Fibroblast of lung (primary cell): ENCODE measurements at regions not wholly inside any gene's neighbourhood (a gene's known extent, or its start where the extent isn't known, plus 50 kb on each side); places are given as distances from the start of the nearest gene placed in this dataset.

Source experiments
- DNase-seq, 2 donors: peaks; one replicate each; pipeline versions ENCODE4 v3.0.0 to v3.0.0-alpha.2; 2010; ENCODE audit warnings: low read depth in 2 of 2
- H2AFZ ChIP-seq: 2 replicates; pipeline ENCODE4 v1.5.1; 2012; ENCODE audit warnings: low read length, control low read depth, inconsistent platforms
- H3K27ac ChIP-seq: 2 replicates; pipeline ENCODE4 v1.5.1; 2011; ENCODE audit warnings: low read length, control low read depth; ENCODE audit not compliant: insufficient read depth
- H3K27me3 ChIP-seq: 2 replicates; pipeline ENCODE4 v1.5.1; 2011; ENCODE audit warnings: mild to moderate bottlenecking, low read length; ENCODE audit not compliant: control insufficient read depth, insufficient read depth
- H3K36me3 ChIP-seq: 2 replicates; pipeline ENCODE4 v1.5.1; 2011; ENCODE audit warnings: low read length; ENCODE audit not compliant: control insufficient read depth, insufficient read depth
- H3K4me1 ChIP-seq: 2 replicates; pipeline ENCODE4 v1.5.1; 2011; ENCODE audit warnings: low read length; ENCODE audit not compliant: control insufficient read depth, insufficient read depth; ENCODE audit errors: extremely low read depth
- H3K4me2 ChIP-seq: 2 replicates; pipeline ENCODE4 v1.5.1; 2011; ENCODE audit warnings: low read length, control low read depth; ENCODE audit not compliant: insufficient read depth; ENCODE audit errors: extremely low read depth
- H3K4me3 ChIP-seq, 4 experiments: fragments of 200-600 bp in 1 of 4; sonication (generic) in 1 of 4; replicated peaks in 1 of 4; 2 replicates each; pipeline ENCODE4 v1.5.1; 2011 to 2016; ENCODE audit warnings: low read length in 4 of 4, low read depth in 3 of 4, mild to moderate bottlenecking in 3 of 4, control low read depth in 2 of 4, inconsistent platforms in 1 of 4, mixed read lengths in 1 of 4; ENCODE audit not compliant: insufficient read depth in 1 of 4; ENCODE audit errors: control extremely low read depth in 1 of 4
- H3K79me2 ChIP-seq: 2 replicates; pipeline ENCODE4 v1.5.1; 2012; ENCODE audit warnings: mild to moderate bottlenecking, low read length, inconsistent platforms; ENCODE audit not compliant: control insufficient read depth, insufficient read depth
- H3K9ac ChIP-seq: 2 replicates; pipeline ENCODE4 v1.5.1; 2011; ENCODE audit warnings: mild to moderate bottlenecking, low read length, control low read depth; ENCODE audit not compliant: insufficient read depth
- H3K9me3 ChIP-seq: 2 replicates; pipeline ENCODE4 v1.5.1; 2012; ENCODE audit warnings: low read depth, low read length; ENCODE audit not compliant: control insufficient read depth, insufficient read depth
- H4K20me1 ChIP-seq: 2 replicates; pipeline ENCODE4 v1.5.1; 2011; ENCODE audit warnings: low read length; ENCODE audit not compliant: control insufficient read depth, insufficient read depth; ENCODE audit errors: extremely low read depth
- EZH2 ChIP-seq: IDR thresholded peaks from 2 replicates; pipeline ENCODE4 v1.5.1; 2012; ENCODE audit warnings: low read length, control low read depth, mild to moderate bottlenecking; ENCODE audit errors: missing control alignments
- TF ChIP-seq, protein P1 (sequence below), 2 donors: IDR thresholded peaks in 1 of 2; conservative IDR thresholded peaks in 1 of 2; 1 replicate in 1 of 2; 2 replicates in 1 of 2; pipeline ENCODE4 v1.5.1; 2011 to 2012; ENCODE audit warnings: low read length in 2 of 2, control low read depth in 1 of 2, inconsistent platforms in 1 of 2, low read depth in 1 of 2, mild to moderate bottlenecking in 1 of 2

DNA sequence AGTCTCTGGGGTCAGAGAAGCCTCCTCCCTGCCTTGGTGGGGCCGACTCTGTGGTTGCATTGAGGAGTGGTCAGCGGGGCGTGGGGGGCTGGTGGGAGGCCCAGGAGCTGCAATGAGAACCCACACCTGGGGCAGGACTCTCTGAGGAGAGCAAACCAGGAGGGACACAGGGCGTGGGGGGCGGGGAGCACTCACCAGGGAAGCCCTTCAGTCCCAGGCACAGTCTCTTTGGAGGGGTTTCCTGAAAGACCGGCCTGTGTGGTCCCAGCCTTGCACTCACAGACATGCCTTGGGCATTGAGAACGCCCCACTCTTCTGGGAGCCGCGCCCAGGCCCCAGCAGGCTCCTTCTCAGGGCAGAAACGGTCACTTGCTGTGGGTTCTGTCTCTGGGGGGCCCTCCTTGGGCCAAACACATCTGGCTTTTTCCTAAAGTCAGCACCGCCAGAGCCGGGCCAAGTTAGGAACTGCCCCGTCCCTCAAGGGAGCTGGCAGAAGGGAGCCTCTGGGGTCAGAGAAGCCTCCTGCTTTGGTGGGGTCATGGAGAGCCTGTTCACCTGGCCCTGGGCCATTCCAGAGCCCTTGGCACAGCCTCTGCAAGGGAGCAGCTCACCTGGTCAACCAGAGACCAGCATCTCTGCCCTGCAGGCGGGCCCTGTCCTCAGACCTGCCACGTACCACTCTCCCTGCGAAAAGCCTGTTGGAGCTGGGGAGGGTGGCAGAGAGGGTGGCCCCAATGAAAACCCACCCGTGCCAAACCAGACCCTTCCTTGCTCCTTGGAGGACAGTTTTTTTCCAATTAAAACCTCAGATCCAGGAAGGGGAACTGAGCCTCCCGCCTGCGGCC, 59.9 kb upstream of the TTC34 start:
- no peaks in the 10 kb centered on the region for H3K9me3 ChIP-seq
- H3K4me3 ChIP-seq: no peak overlapping the region
- no peak overlapping the region for H3K4me2 ChIP-seq
- no peaks in the 10 kb centered on the region for H3K79me2 ChIP-seq
- no peak for DNase-seq
- H3K9ac ChIP-seq: no peak overlapping the region
- TF ChIP-seq, protein P1, sequence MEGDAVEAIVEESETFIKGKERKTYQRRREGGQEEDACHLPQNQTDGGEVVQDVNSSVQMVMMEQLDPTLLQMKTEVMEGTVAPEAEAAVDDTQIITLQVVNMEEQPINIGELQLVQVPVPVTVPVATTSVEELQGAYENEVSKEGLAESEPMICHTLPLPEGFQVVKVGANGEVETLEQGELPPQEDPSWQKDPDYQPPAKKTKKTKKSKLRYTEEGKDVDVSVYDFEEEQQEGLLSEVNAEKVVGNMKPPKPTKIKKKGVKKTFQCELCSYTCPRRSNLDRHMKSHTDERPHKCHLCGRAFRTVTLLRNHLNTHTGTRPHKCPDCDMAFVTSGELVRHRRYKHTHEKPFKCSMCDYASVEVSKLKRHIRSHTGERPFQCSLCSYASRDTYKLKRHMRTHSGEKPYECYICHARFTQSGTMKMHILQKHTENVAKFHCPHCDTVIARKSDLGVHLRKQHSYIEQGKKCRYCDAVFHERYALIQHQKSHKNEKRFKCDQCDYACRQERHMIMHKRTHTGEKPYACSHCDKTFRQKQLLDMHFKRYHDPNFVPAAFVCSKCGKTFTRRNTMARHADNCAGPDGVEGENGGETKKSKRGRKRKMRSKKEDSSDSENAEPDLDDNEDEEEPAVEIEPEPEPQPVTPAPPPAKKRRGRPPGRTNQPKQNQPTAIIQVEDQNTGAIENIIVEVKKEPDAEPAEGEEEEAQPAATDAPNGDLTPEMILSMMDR (conservative IDR thresholded peaks at IDR 0.05 in 1 of 2, IDR thresholded peaks at IDR 0.05 in 1 of 2; ENCODE audit: low read depth in 1 of 2, low read length in 2 of 2): no peak
- no peak for TF ChIP-seq EZH2
- H3K27ac ChIP-seq: no peak overlapping the region
- no peaks in the 10 kb centered on the region for H3K4me1 ChIP-seq
- H4K20me1 ChIP-seq: no peaks in the 10 kb centered on the region
- H2AFZ ChIP-seq: no peak overlapping the region
- no peaks in the 10 kb centered on the region for H3K36me3 ChIP-seq
- no peaks in the 10 kb centered on the region for H3K27me3 ChIP-seq

DNA sequence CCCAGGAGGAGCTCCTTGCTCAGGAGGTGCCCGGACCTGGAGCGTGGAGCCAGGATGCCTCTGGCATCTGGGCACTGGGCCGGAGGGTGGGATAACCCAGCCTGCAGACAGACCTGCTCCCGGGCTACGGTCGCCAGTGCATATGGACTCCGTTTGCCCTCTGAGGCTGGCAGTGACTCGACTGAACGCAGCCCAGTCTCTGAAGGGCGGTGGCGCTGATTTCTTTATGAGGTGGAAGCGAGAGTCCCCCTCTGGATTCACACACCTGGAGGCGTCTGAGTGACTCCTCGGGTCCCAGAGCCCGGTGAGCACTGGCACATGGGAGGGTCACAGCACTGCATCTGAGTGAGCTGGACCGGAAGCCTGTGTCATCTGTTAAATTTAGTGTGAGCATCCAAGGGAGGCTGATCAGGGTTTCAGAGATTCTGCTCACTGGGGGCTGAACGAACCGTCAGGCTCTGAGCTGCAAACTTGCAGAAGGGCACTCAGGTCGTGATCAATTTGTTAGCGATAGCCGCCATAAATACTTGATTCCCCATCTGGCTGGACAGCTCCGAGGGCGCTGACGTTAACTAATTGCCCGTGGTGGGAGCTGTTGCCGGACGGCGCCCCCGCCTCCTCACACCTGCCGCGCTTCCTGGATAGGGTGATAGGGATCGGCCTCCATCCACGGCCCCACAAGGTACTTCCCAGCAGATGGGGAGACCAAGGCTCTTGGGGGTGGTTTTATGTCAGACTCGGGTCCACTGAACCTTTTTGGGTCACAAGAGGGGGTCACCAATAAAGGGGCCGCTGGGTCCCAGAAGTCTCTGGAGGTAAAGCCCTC, 60.7 kb upstream of the TTC34 start:
- no peaks in the 10 kb centered on the region for H3K27me3 ChIP-seq
- TF ChIP-seq EZH2: no peak
- TF ChIP-seq, protein P1 (conservative IDR thresholded peaks at IDR 0.05 in 1 of 2, IDR thresholded peaks at IDR 0.05 in 1 of 2; ENCODE audit: low read depth in 1 of 2, low read length in 2 of 2): no peak
- no peak overlapping the region for H3K9ac ChIP-seq
- no peaks in the 10 kb centered on the region for H4K20me1 ChIP-seq
- no peaks in the 10 kb centered on the region for H3K79me2 ChIP-seq
- H3K27ac ChIP-seq: no peak overlapping the region
- no peak overlapping the region for H2AFZ ChIP-seq
- H3K36me3 ChIP-seq: no peaks in the 10 kb centered on the region
- H3K4me3 ChIP-seq: no peak overlapping the region
- H3K4me1 ChIP-seq: no peaks in the 10 kb centered on the region
- no peaks in the 10 kb centered on the region for H3K9me3 ChIP-seq
- no peak for DNase-seq
- H3K4me2 ChIP-seq: no peak overlapping the region

DNA sequence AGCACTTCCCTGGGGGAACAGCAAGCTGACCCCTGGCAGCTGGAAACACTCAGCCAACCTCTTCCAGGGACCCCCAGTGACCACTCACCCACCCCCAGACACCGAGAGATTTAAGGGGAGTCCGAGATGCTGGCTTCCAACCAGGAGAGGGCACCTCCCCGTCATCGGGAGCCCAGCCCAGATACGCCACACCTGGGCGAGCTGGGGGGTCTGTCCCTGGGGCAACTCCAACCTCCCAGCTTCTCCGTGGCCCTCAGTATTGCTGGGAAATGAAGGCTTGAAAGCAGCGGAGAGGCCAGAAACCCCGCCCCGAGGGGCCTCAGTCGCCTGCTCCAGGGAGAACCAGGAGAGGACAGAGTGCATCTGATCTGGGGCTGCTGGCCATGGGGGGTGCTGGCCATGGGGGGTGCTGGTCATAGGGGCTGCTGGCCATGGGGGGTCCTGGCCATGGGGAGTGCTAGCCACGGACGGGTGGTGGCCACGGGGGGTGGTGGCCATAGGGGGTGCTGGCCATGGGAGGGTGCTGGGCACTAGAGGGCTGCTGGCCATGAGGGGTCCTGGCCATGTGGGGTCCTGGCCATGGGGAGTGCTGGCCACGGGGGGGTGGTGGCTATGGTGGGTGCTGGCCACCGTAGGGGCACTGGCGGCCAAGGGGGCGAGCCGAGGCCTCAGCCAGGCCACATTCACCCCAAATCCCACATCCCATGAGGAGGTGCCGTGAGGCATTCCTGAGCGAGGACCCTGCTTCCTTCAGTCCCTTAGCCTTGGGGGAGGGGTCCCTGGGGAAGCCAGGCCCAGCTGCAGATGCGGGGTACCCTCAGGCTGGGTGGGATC, 61.5 kb upstream of the TTC34 start:
- Histone ChIP-seq H3K36me3 (no peaks in the 10 kb centered on the region), H3K4me1 (no peaks in the 10 kb centered on the region), H3K4me2 (no peak overlapping the region), H3K9ac (no peak overlapping the region), H3K27me3 (no peaks in the 10 kb centered on the region), H3K79me2 (no peaks in the 10 kb centered on the region), H4K20me1 (no peaks in the 10 kb centered on the region), H3K9me3 (no peaks in the 10 kb centered on the region), H3K27ac (no peak overlapping the region), H2AFZ (no peak overlapping the region), H3K4me3 (no peak overlapping the region)
- TF ChIP-seq, protein P1 (conservative IDR thresholded peaks at IDR 0.05 in 1 of 2, IDR thresholded peaks at IDR 0.05 in 1 of 2; ENCODE audit: low read depth in 1 of 2, low read length in 2 of 2): no peak
- no peak for TF ChIP-seq EZH2
- no peak for DNase-seq
